NT2/D1 (cell line): ENCODE measurements at regions not wholly inside any gene's neighbourhood (a gene's known extent, or its start where the extent isn't known, plus 50 kb on each side); places are given as distances from the start of the nearest gene placed in this dataset.
A peak's percentile ranks its signal among the peaks of the same experiment; 100 is the strongest.

Experiments used
- DNase-seq: peaks from one replicate; pipeline ENCODE4 v3.0.0-alpha.2; 2011; ENCODE audit warnings: low read depth, low spot score
- H3K27me3 ChIP-seq: 2 replicates; pipeline ENCODE4 v1.6.0; 2011; ENCODE audit warnings: mild to moderate bottlenecking; ENCODE audit not compliant: insufficient read length, insufficient read depth
- H3K36me3 ChIP-seq: 2 replicates; pipeline ENCODE4 v1.6.1; 2011; ENCODE audit warnings: mild to moderate bottlenecking, low read length, mixed read lengths; ENCODE audit not compliant: insufficient read depth, insufficient read length
- H3K4me1 ChIP-seq: 2 replicates; pipeline ENCODE4 v1.5.1; 2011; ENCODE audit not compliant: insufficient read depth, insufficient read length
- H3K4me3 ChIP-seq: 2 replicates; pipeline ENCODE4 v1.5.1; 2011; ENCODE audit warnings: low read depth; ENCODE audit not compliant: insufficient read length
- H3K9ac ChIP-seq: 2 replicates; pipeline ENCODE4 v1.6.0; 2011; ENCODE audit warnings: low read depth; ENCODE audit not compliant: insufficient read length
- H3K9me3 ChIP-seq: 2 replicates; pipeline ENCODE4 v1.5.1; 2011; ENCODE audit warnings: mild to moderate bottlenecking, low read length; ENCODE audit not compliant: insufficient read depth
- SUZ12 ChIP-seq: IDR thresholded peaks from 2 replicates; pipeline ENCODE4 v1.6.1; 2011; ENCODE audit not compliant: insufficient read length, insufficient read depth; ENCODE audit errors: extremely low read depth
- YY1 ChIP-seq: IDR thresholded peaks from 2 replicates; pipeline ENCODE4 v1.6.1; 2011; ENCODE audit not compliant: insufficient read length, insufficient read depth
- ZNF274 ChIP-seq: IDR thresholded peaks from 2 replicates; pipeline ENCODE4 v1.6.1; 2011; ENCODE audit warnings: mild to moderate bottlenecking, low read depth, low read length

DNA sequence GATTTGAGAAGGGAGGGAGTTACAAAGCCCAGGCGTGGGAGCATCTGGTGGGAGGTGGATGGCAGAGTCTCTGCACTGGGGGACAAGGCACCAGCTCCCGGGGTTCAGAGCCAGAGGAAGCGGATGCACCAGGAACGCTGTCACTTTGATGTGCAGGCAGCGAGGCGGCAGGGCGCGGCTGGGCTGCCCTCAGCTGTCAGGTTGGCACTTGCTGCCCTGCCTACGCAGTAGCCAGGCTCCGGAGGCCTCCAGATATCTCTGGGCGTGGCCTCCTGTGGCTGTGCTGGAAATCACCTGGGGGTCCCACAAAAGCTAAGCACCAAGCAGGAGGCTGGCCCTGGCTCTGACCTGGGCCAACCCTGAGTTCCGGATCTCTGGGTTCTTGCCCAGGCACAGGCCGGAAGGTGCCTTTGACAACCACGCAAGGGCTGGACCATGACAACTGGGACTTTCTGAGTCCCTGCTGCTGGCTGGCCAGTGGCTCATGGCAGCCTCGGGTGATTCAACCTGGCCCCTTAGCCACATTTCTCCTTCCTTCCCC lies 62.1 kb upstream of the MAP1LC3B2 start:
- H3K36me3 ChIP-seq, result no peaks in the 10 kb centered on the region
- TF ChIP-seq ZNF274, result no peak
- no peak for TF ChIP-seq SUZ12
- no peak for TF ChIP-seq YY1
- H3K4me1 ChIP-seq, result peaks cover 7% of the 10 kb centered on the region
- no peaks in the 10 kb centered on the region for H3K27me3 ChIP-seq
- peaks cover 5% of the 10 kb centered on the region for H3K9me3 ChIP-seq
- H3K4me3 ChIP-seq, result no peak overlapping the region
- no peak for DNase-seq
- H3K9ac ChIP-seq, result peak overlapping the region; percentile 6

DNA sequence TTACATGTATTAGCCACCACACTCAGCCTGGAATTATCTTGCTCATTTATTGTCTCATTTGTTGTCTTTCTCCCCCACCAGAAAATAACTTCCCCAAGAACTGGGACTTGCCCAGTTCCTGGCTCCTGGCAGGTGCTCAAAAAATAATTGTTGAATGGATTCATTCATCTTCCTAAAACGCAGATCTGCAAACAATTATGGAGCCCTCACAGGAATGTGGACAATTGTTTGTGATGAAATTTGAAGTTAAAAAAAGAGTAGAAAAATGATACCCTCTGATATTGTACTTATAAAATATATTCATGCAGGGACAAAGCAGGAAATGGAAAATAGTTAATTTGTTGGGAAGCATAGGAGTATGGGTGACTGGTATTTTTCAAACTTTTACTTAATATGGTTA lies 60.7 kb upstream of the MAP1LC3B2 start:
- Histone ChIP-seq H3K27me3 (no peaks in the 10 kb centered on the region), H3K9ac (no peak overlapping the region), H3K4me1 (peaks cover 7% of the 10 kb centered on the region), H3K36me3 (no peaks in the 10 kb centered on the region), H3K4me3 (no peak overlapping the region), H3K9me3 (peaks cover 5% of the 10 kb centered on the region)
- DNase-seq, result no peak
- TF ChIP-seq YY1 (no peak), ZNF274 (no peak), SUZ12 (no peak)

DNA sequence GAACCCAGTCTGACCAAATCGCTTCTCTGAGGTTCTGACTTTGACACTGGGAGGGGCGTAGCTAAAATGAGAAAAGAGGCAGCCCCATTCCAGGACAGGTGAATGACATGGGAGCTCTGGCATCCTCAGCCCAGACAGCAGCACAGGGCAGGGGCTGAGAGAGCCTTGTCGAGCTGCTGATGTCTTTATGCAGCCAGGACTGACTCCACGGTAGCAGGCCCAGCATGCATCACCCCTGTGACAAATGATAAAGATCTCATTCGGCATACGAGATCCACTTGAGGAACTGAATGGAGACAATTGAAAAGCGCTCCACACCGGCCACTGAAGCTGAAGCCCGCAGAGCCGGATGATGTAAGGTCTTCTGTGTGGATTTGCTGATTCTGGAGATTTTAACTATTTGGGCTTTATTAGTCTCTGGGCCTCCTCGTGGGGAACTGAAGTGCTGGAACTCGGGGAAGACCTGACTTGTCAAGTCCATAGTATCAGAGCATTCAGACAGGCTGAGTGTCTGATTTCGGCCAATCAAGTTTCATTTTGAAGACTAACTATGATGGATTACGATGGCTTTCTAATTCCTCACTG lies 56.9 kb upstream of the MAP1LC3B2 start:
- no peaks in the 10 kb centered on the region for H3K27me3 ChIP-seq
- no peaks in the 10 kb centered on the region for H3K36me3 ChIP-seq
- no peak overlapping the region for H3K4me3 ChIP-seq
- TF ChIP-seq SUZ12, result no peak
- TF ChIP-seq ZNF274, result no peak
- TF ChIP-seq YY1, result no peak
- DNase-seq, result no peak
- H3K9ac ChIP-seq, result no peak overlapping the region
- no peaks in the 10 kb centered on the region for H3K9me3 ChIP-seq
- H3K4me1 ChIP-seq, result peaks cover 5% of the 10 kb centered on the region

DNA sequence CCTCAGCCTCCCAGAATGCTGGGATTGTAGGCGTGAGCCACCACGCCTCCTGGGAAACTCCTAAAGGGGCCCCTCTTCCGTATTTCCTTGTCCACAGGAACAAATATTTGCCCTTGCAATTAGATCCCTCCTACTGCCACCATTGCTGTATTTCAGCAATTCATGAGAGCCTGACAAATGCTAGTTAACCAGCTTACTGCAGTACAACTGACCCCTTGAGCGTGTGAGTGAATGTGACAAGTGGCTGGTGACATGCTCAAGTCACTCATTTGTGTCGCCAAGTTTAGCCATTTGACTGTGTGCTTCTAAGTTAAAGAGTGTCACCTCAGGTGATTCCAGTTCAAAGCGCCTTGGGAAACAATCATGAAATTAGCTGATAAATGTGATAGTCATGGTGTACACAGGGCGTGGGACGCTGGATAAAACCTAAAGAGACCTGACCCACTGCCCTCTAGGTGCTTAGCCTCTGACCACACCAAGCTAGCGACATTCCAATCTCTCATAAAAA lies 56.1 kb upstream of the MAP1LC3B2 start:
- Histone ChIP-seq H3K4me3 (no peak overlapping the region), H3K9ac (no peak overlapping the region), H3K4me1 (peaks cover 3% of the 10 kb centered on the region), H3K27me3 (no peaks in the 10 kb centered on the region), H3K9me3 (no peaks in the 10 kb centered on the region), H3K36me3 (no peaks in the 10 kb centered on the region)
- DNase-seq, result no peak
- no peak for TF ChIP-seq SUZ12
- TF ChIP-seq ZNF274, result no peak
- TF ChIP-seq YY1, result no peak

DNA sequence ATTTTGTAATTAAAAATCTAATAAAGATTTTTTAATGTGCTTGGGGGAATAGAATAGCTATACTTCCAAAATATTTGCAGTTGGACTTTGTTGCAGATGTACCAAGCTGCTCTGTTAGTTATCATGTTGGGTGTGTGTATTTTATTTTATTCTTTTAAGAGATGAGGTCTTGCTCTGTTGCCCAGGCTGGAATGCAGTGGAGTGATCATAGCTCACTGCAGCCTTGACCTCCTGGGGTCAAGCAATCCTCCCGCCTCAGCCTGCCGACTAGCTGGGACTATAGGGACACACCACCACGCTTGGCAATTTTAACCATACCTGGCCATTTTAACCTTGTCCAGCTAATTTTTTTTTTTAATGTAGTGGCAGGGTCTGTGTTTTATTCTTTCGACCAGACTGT lies 54.7 kb upstream of the MAP1LC3B2 start:
- no peaks in the 10 kb centered on the region for H3K36me3 ChIP-seq
- TF ChIP-seq YY1, result no peak
- no peak for TF ChIP-seq SUZ12
- no peak for TF ChIP-seq ZNF274
- H3K9me3 ChIP-seq, result no peaks in the 10 kb centered on the region
- no peak for DNase-seq
- no peak overlapping the region for H3K9ac ChIP-seq
- no peaks in the 10 kb centered on the region for H3K27me3 ChIP-seq
- peaks cover 3% of the 10 kb centered on the region for H3K4me1 ChIP-seq
- H3K4me3 ChIP-seq, result no peak overlapping the region

DNA sequence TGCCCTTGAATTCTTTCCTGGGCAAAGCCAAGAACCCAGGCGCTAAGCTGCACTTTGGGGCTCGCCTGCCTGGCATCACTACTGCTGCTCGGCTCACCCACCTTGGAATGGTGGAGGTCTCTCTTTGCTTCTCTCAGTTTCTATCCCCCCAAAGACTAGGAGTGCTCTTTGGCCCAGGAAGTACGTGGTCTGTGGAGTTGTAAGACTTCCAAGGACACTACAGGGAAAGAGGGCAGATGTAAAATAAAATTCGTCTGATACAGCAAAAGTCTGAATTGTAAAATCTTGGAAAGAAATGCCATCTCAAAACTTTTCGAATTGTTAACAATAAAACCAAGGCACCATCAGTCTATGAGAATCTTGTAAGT lies 52.5 kb upstream of the MAP1LC3B2 start:
- TF ChIP-seq ZNF274 (no peak), SUZ12 (no peak), YY1 (no peak)
- H3K27me3 ChIP-seq, result no peaks in the 10 kb centered on the region
- peak overlapping the region; percentile 16 for H3K4me3 ChIP-seq
- H3K9me3 ChIP-seq, result no peaks in the 10 kb centered on the region
- no peaks in the 10 kb centered on the region for H3K36me3 ChIP-seq
- DNase-seq, result no peak
- H3K4me1 ChIP-seq, result peaks cover 5% of the 10 kb centered on the region
- peak overlapping the region; percentile 74 for H3K9ac ChIP-seq

DNA sequence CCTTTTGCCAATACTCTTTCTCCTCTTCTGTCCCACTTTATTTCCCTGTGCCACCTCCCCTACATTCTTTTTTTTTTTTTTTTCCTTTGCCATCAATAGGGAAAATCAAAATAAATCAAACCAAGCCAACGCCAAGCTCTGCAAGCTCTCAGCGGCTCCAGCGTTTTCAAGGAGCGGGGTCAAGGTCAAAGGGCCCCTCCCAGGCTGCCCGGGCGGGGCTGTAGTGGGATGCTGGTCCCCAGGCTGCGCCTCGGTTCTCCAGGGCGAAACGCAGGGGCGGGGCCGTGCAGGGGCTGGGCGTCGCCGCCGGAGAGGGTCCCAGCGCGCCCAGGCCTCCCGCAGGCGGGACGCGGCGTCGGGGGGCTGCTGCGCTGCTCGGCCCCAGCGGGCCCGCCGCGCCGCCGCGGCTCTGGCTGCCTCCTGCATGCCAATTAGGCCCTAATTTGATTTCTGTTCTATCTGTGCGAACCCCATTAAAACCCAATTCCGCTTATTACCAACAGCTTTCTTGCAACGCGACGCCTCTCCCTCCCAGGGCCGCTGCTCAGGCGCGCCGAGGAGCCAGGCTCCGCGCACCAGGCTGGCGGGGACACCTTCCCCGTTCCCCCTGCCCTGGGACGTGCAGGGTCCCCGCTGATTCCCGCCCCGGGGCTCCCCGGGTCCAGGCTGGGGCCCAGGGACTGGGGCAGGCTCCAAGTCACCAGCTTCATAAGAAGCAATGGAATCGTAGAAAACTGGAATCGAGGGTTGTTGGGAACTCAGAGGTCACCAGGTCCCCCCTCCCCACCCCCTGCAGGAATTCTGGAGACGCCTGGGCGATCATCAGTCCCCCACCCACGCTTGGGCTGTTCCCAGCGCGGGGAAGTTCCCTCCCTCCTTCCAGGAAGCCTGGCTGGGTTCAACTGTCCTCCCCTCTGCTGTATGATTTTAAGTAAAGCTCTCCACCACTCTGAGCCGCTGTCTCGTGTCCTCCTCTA lies 50.7 kb upstream of the MAP1LC3B2 start:
- Histone ChIP-seq H3K4me3 (peak overlapping the region; percentile 69), H3K27me3 (no peaks in the 10 kb centered on the region), H3K36me3 (no peaks in the 10 kb centered on the region), H3K4me1 (peaks cover 5% of the 10 kb centered on the region), H3K9ac (peak overlapping the region; percentile 92), H3K9me3 (no peaks in the 10 kb centered on the region)
- TF ChIP-seq SUZ12, result no peak
- no peak for DNase-seq
